GM19324 (cell line): ENCODE measurements at regions not wholly inside any gene's neighbourhood (a gene's known extent, or its start where the extent isn't known, plus 50 kb on each side); places are given as distances from the start of the nearest gene placed in this dataset.
"Not testable (repeated sequence)": the region's sequence is repeated elsewhere in the genome, so short reads cannot be mapped to it uniquely, and the experiment has no call there.

Experiments
- ATAC-seq: cut with Tn5 transposase; IDR thresholded peaks from one replicate; pipeline ENCODE4 v1.9.1; 2021; ENCODE audit warnings: mild to moderate bottlenecking, moderate library complexity; ENCODE audit not compliant: unreplicated experiment, low FRiP score

DNA sequence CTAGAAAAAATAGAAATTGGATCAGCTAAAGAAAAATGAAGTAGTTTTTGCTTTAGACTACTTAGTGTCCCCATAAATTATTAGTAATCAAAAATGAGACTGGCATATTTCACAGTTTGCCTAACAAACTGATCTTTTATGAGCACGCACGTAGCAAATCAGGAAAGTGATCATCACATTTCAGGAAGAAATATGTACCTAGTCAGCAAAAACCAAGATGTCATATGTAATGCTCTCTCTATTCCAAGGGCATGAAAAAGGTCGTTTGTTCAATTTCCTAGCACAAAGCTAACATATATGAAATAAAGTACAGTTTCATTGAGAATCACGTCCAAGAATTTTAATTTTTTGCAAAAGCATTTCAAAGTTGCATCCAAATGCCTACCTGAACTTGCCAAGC, 600.4 kb upstream of the CHAC2 start:
- ATAC-seq: no peak

DNA sequence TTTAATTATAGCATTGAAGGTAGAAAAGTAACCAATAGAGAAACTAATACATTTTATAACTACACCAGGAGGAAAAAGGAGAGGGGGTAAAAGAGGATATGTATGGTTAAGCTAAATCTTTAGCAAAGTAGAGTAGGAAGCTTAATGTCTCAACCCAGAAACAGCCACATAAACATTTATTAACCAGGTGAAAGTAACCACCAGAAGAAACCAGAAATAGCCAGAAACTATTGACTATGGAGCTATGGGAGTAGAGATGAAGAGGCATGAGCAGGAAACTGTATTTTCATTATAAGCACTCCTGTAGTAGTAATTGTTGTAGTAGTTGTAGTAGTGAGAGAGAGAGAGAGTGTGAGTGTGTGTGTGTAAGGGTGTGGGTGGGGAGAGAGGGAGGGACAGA, 617.5 kb upstream of the CHAC2 start:
- no peak for ATAC-seq

DNA sequence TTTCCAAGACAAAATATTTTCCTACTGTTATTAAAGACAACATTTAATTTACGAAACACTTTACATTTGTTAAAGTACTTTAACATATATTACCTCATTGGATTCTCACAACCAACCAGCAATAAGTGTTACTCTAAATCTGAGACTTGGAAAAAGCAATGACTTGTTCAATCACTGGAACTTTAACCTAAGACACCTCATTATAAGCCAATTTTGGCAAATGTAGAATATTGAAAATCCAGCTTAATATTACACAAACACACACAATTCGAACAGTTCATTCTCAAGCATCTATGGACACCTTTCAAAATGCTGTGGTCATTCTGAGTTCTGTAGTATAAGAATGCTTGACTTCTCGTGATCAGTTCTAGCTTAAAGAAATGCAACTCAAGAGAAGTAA, 619.4 kb upstream of the CHAC2 start:
- ATAC-seq: no peak

DNA sequence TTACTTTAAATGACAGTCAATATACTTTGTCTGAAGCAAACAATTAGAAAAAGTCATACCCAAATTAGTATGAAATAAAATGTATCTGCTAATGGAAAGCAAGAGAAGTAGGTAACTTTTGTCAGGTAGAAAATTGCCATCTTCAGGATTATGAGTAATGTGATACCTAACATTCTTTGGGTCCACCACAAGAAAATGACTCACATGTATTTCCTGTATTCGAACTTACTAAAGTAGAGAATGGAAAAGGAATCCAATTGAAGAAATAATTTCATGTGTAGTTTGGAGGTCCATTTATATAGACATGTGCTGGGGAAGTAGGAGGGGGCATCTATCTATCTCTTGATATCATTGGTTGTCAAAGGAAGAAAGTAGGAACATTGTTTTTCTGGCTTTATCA, 636.2 kb upstream of the CHAC2 start:
- no peak for ATAC-seq

DNA sequence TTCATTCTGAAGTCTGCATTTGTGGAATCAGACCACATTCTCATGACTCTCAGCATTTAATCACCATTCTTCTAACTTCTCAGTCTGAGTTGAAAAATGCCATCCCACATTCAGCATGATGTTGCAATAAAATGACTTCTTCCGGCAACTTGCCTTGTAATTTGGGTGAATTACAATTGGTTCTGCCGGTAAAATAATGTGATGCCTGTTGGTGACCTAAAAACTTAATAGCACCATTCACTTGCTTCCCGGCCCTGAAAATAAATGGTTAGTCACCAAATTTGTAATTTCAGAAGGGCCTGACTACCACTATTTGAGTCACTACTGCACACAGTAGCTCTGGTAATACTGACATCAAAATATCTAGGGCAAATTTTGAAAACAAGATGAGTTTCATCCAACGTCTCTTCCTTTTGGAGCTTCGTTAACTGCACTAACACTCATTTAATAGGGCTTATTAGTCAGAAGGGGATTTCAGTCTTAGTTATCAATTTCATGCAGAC, 637.1 kb upstream of the CHAC2 start:
- ATAC-seq: no peak

DNA sequence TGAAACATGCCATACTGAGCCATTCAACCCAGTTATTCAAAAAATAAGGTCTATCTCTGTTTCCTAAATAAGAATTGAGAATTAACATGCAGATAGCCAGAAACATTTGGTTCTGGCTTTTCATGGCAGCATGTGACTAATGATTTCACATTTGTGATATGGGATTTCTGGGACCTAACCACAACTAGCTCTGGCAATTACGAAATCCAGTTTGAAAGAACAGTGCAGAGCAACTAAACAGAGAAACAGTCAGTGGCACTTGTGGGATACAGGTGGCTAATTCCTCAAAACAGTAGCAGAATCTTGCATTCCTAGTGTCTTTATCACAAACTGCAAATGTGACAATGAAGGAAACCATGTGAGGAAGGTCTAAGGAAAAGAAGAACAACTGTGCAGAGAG, 637.8 kb upstream of the CHAC2 start:
- no peak for ATAC-seq

DNA sequence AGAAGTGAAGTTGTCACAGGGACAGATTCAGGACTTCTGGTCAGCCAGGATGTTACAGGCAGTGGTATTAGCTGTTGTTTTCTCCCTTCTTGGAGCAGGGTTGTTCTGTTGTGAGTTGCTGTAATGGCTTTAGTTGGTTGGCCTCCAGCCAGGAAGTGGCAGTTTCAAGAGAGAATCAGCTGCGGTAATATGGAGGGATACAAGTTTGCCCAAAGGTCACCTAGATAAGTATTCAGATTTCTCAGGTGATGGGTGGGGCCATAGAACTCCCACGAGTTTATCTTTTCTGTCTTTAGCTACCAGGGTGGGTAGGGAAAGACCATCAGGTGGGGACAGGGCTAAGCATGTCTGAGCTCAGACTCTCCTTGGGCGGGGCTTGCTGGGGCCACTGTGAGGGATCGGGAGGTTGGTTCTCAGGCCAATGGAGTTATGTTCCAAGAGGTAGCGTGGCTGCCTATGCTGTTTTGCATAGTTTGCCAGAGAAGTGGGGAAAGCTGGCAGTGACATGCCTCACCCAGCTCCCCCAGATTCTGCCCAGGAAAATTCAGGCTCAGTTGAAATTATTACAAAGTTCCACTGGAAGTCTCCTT, 640.4 kb upstream of the CHAC2 start:
- no peak for ATAC-seq

DNA sequence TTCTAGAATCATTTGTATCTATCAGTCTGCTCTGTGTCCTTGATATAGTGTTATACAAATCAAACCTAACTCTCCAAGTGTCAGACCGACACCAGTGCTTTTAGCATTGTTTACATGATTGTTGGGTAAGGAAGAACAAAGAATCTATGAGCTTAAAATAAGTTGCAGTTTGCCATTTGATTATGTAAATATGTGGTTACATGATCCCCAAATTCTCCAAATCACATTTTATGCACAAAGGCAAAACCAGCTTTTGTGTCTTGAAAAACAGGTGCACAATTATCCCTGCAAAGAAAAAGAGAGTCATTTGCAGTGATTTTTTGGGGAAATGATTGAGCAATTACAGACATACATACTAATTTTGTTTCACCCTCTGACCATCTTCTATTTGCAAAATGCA, 652.6 kb upstream of the CHAC2 start:
- no peak for ATAC-seq

DNA sequence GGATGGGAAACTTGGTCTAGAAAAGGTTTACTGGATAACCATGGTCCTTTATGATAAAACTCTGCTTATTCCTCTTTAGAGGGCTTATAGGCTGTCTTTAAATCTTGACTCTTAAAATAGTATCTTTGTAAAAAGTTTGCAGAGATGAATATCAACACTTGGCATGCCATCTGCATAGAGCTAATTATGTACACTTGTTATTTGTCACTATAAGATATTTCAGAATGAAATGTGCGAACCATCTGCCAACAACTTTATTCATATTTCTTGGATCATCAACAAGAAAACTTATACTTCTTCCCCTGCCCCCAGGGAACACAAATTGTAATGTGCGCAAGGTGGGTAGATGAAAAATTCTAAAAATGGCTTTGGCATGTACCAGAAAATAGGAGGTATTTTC, 653.0 kb upstream of the CHAC2 start:
- ATAC-seq: no peak

DNA sequence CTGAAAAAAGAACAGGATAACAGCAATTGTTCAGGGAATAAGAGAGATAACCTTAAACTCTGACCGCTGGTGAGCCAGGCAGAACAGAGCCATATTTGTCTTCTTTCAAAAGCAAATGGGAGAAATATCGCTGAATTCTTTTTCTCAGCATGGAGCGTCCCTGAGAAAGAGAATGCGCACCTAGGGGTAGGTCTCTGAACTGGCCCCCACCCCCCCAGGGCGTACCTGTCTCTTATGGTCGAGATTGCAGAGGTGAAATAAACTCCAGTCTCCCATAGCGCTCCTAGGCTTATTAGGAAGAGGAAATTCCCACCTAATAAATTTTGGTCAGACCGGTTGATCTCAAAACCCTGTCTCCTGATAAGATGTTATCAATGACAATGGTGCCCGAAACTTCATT, 655.2 kb upstream of the CHAC2 start:
- ATAC-seq: not testable (repeated sequence)

DNA sequence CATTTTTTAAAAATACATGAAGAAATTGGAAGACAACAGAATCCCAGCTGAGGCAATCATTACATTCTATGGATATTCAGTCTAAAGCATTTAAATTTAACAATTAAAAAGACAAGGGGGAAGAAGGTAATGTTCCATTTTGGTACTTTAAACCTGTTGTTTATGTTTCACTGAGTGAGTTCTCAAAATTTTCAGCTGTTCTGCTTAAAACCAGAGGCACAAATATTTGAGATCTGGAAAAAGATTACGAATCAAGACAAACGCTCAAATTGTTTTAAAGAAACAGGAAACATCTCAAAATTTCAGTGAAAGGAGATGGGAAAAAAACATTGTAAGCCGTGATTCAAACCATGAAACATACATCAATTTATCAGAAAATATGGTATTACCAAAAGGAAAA, 656.2 kb upstream of the CHAC2 start:
- ATAC-seq: no peak

DNA sequence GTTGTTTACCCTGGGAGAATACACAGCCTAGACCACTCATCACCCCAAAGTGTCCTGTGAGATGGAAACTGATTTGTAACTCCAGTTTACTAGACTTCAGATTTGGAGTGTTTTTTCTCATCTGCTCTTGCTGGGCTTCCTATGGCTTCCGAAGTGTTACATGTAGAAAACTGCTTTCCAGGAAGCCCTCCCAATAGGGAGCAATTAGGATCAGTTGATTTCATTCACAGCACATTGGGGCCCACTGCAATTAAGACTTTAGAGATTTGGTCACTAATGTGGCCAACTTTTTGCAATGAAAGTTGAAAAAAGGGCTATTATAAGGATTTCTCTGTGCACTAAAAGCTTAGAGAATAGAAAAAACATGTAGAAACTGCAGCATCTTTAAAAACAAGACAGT, 656.6 kb upstream of the CHAC2 start:
- no peak for ATAC-seq

DNA sequence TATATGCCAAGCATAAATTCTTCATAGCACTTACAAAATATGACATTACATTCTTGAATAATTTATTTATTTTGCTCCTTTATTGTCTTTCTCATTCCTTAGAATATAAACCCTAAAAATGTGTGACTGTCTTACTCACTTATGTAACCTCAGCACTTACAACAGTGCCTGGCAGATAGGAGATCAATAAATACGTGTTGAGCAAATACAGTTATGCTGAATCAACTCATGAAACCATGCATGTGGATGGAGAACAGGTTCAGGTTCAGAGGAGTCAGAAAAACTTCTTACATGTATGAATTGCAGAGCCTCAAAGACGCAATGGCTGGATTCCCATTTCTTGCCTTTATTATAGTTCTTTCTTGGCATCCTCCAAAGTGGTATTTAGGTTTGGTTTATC, 659.4 kb upstream of the CHAC2 start:
- no peak for ATAC-seq

DNA sequence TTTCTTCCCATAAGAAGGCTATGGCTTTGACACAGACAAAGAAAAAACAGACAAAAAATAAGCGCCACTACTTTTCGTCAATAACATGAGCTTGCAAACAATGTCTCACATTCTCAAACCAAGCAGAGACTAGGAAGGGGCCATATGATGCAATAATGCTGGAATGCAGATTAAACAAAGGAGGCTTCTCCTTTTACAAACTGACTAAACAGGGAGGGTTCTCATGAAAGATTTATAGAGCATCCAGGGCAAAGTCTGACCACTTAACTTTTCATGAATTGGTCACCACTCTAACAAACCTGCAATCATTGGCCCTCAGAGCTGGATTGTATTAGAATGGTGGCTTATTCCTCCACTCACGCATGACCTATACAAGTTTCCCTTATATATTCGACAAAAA, 663.3 kb upstream of the CHAC2 start:
- ATAC-seq: no peak

DNA sequence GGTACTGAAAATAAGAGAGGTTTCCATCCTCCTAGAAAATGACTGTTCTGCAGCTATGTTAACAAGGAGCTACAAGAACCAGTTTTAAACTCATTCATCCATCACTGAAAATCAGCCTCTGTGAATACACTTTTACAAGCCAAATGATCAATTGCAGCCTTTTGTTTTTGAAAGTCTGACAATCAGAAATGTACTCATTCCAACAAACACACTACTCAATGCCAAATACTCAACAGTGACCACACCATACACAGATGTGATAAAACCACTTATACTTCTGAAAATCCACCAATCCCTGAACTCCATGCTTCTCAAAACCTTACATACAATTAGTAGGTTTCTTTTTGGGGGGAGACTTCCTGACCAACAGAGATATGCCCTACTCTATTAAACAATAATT, 663.9 kb upstream of the CHAC2 start:
- ATAC-seq: no peak

DNA sequence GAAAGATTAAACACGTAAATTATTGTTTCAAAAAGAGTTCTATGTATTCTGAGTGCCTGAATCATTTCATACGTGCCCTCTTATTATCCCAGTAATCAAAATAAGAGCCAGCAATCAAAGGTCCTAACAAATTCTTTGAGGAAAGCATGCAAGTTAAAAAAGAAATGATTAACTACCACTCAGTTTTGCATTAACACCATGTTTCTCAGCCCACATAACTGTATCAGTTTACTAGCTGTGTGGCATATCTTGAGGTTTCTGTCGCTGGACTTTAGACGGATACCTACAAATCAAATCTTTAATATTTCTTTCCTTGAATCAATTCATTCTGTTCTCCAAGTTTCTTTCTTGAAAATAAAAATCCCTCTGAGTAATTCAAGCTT, 668.9 kb upstream of the CHAC2 start:
- no peak for ATAC-seq

DNA sequence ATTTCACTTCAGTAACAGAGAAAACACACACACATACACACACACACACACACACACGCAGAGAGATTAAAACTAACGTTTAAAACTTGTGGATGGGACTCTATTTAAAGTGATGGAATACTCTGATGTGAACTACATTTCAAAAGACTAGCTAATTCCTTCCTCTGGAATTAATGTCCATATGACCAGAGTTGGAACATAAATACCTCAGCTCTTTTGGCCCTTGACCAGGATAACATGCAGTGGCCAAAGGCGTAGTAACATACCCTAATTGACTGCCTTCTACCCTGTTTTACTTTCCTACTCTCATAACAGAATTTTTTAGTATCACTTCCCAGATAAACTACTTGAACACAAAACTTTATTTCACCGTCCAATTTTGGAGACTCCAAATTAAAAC, 671.3 kb upstream of the CHAC2 start:
- ATAC-seq: no peak

DNA sequence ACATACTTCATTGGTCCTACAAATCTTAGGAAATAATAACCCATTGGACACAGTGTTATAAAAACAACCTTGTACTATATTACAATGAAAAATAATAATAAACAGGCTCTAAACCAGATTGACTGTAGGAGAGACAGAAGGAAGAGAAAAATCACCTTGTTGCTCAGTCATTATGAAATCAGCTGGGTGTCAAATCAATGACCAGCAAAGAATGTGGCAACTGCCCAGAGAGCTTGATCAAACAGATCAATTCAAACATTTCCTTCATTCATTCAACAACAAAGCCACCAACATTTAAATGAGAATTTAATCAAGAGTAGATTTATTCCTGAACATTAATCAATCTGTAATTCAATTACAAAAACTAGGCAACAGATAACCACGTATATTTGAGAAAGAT, 671.9 kb upstream of the CHAC2 start:
- ATAC-seq: no peak

DNA sequence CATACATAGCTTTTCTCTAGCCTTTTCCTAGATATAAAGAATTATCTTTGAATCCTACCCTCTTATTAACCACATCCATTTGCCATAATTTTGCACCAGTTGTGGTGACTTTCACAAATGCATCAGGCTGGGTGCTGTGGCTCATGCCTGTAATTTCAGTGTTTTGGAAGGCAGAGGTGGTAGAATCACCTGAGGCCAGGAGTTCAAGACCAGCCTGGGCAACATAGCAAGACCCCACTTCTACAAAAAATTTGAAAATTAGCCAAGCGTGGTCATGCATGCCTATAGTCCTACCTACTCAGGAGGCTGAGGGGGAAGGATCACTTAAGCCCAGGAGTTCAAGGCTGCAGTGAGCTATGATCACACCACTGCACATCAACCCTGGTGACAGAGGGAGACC, 672.4 kb upstream of the CHAC2 start:
- no peak for ATAC-seq

DNA sequence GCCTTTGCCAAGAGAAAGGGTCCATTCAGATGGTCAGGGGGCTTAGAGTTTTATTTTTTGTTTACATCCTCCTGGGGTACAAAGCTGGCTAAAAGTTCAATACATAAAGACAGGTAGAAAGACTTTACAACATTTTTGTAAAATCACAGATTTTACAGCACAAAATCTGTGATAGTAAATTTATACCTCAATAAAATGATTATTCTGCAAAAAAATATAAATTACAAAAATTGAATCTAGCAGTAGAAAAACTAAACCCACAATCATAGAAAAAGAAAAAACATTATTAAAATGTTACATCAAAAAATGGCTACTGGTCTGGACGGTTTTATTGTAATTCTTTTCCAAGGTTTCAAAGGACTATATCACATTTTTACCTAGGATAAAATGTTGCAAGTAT, 674.2 kb upstream of the CHAC2 start:
- ATAC-seq: no peak

DNA sequence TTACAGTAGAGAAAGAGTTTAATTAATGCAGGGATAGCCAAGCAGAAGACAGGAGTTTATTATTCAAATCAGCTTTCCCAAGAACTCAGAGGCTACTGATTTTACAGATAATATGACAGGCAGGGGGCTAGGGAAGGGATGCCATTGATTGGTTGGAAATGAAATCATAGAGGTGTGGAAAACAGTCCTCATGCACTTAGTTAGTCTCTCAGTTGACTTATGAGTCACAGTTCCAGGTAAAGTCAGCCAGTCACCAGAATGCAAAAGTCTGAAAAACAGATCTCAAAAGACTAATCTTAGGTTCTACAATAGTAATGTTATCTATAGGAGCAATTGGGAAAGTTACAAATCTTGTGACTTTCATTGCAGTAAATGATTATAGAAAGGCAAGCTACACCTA, 676.4 kb upstream of the CHAC2 start:
- ATAC-seq: no peak

DNA sequence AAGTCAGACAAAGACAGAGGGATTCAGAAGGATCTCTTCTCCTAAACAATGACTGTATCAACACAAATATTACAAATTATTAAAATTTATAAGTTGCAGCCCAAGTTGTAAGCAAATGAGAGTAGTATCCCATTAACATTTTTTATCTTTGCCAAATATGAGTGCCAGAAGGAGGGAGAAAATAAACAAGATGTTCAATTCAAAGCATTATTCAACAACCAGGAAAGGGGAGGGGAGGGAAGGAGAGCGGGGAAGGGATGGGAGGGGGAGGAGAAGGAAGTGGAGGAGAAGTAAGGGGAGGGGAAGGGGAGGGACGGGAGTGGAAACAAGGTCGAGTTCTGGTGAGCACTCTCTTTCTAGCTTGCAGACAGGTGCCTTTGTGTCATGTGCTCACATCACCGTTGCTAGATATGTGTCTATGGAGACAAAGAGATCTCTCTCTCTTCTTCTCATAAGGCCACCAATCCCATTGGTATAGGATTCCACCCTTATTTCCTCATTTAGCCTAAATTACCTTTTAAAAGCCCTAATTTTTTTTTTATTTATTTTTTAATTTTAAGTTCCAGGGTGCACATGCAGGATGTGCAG, 679.6 kb upstream of the CHAC2 start:
- no peak for ATAC-seq
